WERI-Rb-1 (cell line): ENCODE measurements at regions not wholly inside any gene's neighbourhood (a gene's known extent, or its start where the extent isn't known, plus 50 kb on each side); places are given as distances from the start of the nearest gene placed in this dataset.

Source experiments
- DNase-seq: peaks from one replicate; pipeline ENCODE4 v3.0.0-alpha.2; 2020
- H3K27ac ChIP-seq: fragments of 250-450 bp; sonication (Bioruptor Pico); 2 replicates; pipeline ENCODE4 v1.5.1; 2020; ENCODE audit warnings: mild to moderate bottlenecking, moderate library complexity
- H3K27me3 ChIP-seq: fragments of 250-450 bp; sonication (Bioruptor Pico); 2 replicates; pipeline ENCODE4 v1.5.1; 2021; ENCODE audit warnings: mild to moderate bottlenecking, low read depth, moderate library complexity; ENCODE audit not compliant: insufficient read depth, severe bottlenecking
- H3K36me3 ChIP-seq: fragments of 250-450 bp; sonication (Bioruptor Pico); 2 replicates; pipeline ENCODE4 v1.5.1; 2020; ENCODE audit warnings: mild to moderate bottlenecking, moderate library complexity
- H3K4me3 ChIP-seq: 2 replicates; pipeline ENCODE4 v1.5.1; 2011; ENCODE audit warnings: low read depth, mild to moderate bottlenecking, control low read depth, low read length
- H3K9me3 ChIP-seq: fragments of 250-450 bp; sonication (Bioruptor Pico); 2 replicates; pipeline ENCODE4 v1.5.1; 2021; ENCODE audit warnings: mild to moderate bottlenecking, moderate library complexity; ENCODE audit not compliant: severe bottlenecking
- TF ChIP-seq, protein P1 (sequence below): IDR thresholded peaks from 2 replicates; pipeline ENCODE4 v1.5.1; 2011; ENCODE audit warnings: low read depth, mild to moderate bottlenecking, control low read depth, inconsistent platforms, low read length

DNA sequence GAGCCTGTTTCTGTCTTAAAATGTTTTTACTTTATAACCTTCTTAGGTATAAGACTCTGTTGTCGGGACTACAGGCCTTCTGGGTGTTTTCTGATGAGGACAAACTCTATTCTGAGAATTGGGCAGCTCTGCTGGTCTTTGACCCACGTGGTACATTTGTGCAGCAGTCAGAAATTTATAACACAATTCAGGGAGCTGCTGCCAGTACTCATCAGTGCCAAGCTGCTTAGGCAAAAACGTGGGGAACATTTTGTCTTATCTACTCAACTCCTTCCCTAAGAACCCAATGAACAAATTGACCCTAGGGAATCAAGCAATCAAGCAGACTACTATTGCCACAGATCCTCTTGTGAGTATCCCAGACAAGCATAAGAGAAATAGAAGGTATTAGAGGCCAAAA, 180.7 kb upstream of the PDZRN3 start:
- Histone ChIP-seq H3K27ac (no peak overlapping the region), H3K4me3 (no peak overlapping the region), H3K9me3 (no peaks in the 10 kb centered on the region), H3K27me3 (no peaks in the 10 kb centered on the region), H3K36me3 (no peaks in the 10 kb centered on the region)
- DNase-seq: no peak
- TF ChIP-seq, protein P1, sequence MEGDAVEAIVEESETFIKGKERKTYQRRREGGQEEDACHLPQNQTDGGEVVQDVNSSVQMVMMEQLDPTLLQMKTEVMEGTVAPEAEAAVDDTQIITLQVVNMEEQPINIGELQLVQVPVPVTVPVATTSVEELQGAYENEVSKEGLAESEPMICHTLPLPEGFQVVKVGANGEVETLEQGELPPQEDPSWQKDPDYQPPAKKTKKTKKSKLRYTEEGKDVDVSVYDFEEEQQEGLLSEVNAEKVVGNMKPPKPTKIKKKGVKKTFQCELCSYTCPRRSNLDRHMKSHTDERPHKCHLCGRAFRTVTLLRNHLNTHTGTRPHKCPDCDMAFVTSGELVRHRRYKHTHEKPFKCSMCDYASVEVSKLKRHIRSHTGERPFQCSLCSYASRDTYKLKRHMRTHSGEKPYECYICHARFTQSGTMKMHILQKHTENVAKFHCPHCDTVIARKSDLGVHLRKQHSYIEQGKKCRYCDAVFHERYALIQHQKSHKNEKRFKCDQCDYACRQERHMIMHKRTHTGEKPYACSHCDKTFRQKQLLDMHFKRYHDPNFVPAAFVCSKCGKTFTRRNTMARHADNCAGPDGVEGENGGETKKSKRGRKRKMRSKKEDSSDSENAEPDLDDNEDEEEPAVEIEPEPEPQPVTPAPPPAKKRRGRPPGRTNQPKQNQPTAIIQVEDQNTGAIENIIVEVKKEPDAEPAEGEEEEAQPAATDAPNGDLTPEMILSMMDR: no peak

DNA sequence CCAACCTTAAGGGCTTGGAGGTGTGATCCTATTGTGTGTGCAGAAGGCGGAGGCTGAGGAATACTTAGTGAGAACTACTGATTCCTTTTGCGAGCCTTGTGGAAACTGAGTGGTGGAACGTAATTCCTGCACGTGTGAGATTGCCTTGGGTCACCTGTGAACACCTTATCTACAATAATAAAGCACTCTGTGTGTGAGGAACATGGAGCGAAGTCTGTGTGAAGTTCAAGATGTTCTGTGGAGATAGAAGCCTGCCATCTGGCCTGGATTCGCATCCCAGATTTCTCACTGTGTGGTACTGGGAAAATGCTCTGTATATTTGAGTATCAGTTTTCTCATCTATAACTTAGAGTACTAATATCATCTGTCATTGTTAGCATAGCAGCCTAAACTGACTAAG, 179.5 kb upstream of the PDZRN3 start:
- Histone ChIP-seq H3K4me3 (no peak overlapping the region), H3K36me3 (no peaks in the 10 kb centered on the region), H3K27me3 (no peaks in the 10 kb centered on the region), H3K27ac (no peak overlapping the region), H3K9me3 (no peaks in the 10 kb centered on the region)
- TF ChIP-seq, protein P1: no peak
- no peak for DNase-seq

DNA sequence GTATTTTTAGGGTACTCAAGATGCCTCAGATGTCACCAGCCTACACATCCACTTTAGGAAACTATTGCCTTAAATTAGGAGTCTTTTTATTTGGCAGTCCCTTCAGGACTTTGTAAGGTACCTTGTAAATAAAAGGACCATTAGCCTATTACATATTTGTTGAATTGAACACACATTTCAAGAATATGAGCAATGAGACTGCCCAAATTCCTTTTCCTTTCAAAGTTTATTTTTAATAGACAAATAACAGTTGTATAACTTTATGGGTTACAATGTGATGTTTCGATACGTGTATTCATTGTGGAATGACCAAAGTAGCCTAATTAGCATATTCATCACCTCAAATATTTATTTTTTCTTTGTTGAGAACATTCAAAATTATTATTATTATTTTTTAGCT, 176.7 kb upstream of the PDZRN3 start:
- Histone ChIP-seq H3K36me3 (no peaks in the 10 kb centered on the region), H3K9me3 (no peaks in the 10 kb centered on the region), H3K4me3 (no peak overlapping the region), H3K27me3 (no peaks in the 10 kb centered on the region), H3K27ac (no peak overlapping the region)
- TF ChIP-seq, protein P1: no peak
- DNase-seq: no peak

DNA sequence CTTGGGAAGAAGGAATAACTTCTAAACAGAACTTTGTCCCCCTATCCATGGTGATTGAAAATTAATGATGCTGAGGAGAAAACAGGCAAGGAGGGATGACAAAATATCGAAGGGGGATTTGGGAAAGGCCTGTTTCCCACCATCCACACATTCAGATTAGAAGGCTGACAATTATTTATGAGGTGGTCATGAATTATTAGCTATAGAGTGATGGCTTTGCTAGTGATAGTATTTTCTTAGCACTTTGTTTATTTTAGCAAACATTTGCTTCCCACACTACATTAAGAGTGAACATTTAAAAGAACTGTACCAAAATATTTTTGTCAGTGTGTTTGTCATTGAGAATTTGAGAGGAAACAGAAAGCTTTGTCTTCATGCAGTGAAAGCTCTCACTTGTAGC, 172.6 kb upstream of the PDZRN3 start:
- Histone ChIP-seq H3K9me3 (no peaks in the 10 kb centered on the region), H3K27ac (no peak overlapping the region), H3K4me3 (no peak overlapping the region), H3K27me3 (no peaks in the 10 kb centered on the region), H3K36me3 (no peaks in the 10 kb centered on the region)
- DNase-seq: no peak
- TF ChIP-seq, protein P1: no peak

DNA sequence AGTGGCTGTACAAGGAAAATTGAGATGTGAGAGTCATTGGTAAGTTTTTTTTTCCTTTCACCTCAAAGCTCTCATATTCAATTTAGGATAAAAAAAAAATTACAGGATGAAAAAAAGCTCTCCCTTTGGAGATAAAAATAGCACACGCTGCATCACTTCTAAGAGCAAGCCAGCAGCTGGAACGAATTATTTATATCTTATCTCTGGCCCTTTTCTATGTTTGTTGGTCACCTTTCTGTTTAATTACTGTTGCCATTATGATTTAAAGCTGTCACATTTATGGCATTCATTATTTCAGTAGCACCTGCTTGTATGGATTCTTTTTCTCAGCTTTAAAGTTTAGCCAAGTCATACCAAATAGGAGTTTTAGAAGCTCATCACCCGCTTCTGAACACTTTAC, 171.6 kb upstream of the PDZRN3 start:
- Histone ChIP-seq H3K9me3 (no peaks in the 10 kb centered on the region), H3K27me3 (no peaks in the 10 kb centered on the region), H3K36me3 (no peaks in the 10 kb centered on the region), H3K27ac (no peak overlapping the region), H3K4me3 (no peak overlapping the region)
- TF ChIP-seq, protein P1: no peak
- no peak for DNase-seq

DNA sequence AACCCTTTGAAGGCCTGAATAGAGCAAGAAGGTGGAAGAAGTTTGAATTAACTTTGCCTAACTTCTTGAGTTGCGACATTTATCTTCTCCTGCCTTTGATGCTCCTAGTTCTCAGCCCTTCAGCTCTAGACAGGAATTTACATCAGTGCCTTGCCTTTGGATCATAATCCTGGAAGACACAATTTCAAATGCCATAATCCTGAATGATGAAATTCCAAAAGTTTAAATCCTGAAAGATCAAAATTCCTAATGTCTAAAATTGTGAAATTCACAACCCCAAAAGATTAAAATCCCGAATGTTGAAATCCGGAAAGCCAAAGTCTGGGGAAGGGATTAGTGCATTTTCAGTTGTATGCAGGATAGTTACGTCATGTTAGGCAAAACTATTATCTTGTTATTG, 166.6 kb upstream of the PDZRN3 start:
- no peaks in the 10 kb centered on the region for H3K36me3 ChIP-seq
- DNase-seq: no peak
- TF ChIP-seq, protein P1: no peak

More for the DNA sequence above, 166.6 kb upstream of the PDZRN3 start:
- no peak overlapping the region for H3K27ac ChIP-seq
- no peak overlapping the region for H3K4me3 ChIP-seq
- H3K9me3 ChIP-seq: no peaks in the 10 kb centered on the region
- no peaks in the 10 kb centered on the region for H3K27me3 ChIP-seq
